ENCODE measurements at regions not wholly inside any gene's neighbourhood (a gene's known extent, or its start where the extent isn't known, plus 50 kb on each side); places are given as distances from the start of the nearest gene placed in this dataset.

GRCh38 chr16:35745821-35746248 lies 2286.4 kb downstream of the TP53TG3F start:
- TF ChIP-seq POLR2A (IDR thresholded peaks at IDR 0.05; ENCODE audit: borderline replicate concordance, extremely low read depth, insufficient read depth, insufficient read length) (no peak), CTCF (IDR thresholded peaks at IDR 0.05 in 2 of 3, conservative IDR thresholded peaks at IDR 0.05 in 1 of 3; ENCODE audit: borderline replicate concordance in 1 of 3, insufficient read depth in 1 of 3, low read depth in 2 of 3, low read length in 2 of 3) (no peak), SIN3A (IDR thresholded peaks at IDR 0.05; ENCODE audit: low read depth) (no peak), RAD21 (IDR thresholded peaks at IDR 0.05; ENCODE audit: low read depth) (no peak), MAX (IDR thresholded peaks at IDR 0.05) (no peak), EGR1 (IDR thresholded peaks at IDR 0.05; ENCODE audit: low read depth) (no peak), EZH2 (IDR thresholded peaks at IDR 0.05) (no peak), JUND (IDR thresholded peaks at IDR 0.05) (no peak), POLR2AphosphoS5 (IDR thresholded peaks at IDR 0.05; ENCODE audit: low read depth, low read length) (no peak), FOSL1 (IDR thresholded peaks at IDR 0.05; ENCODE audit: low read depth) (no peak), EZH2phosphoT487 (IDR thresholded peaks at IDR 0.05; ENCODE audit: borderline replicate concordance) (no peak), REST (IDR thresholded peaks at IDR 0.05; ENCODE audit: low read depth) (no peak), ZBTB33 (IDR thresholded peaks at IDR 0.05; ENCODE audit: extremely low read depth, insufficient replicate concordance, low read length) (no peak)

Measured in HCT116 (cell line).